HCT116 (cell line): ENCODE measurements at regions not wholly inside any gene's neighbourhood (a gene's known extent, or its start where the extent isn't known, plus 50 kb on each side); places are given as distances from the start of the nearest gene placed in this dataset.

Source experiments
- ATAC-seq: fragments of 200-7000 bp; cut with Tn5 transposase; 2 replicates; pipeline ENCODE4 v1.9.1; 2020; ENCODE audit warnings: mild to moderate bottlenecking, moderate library complexity
- BruUV-seq: library from RNA; stranded (reverse); fragments of 400-500 nt; replicated peaks from 2 replicates; lab custom pipeline; 2021; lab: Mats Ljungman, UMichigan
- CTCF ChIA-PET: fragments of 300-600 bp; sonication (Branson Sonifier 250); formaldehyde crosslinking; loops from one replicate; lab custom pipeline; 2021; ENCODE audit warnings: antibody characterized with exemption; lab: Charles Lee
- POLR2A ChIA-PET: fragments of 300-600, 350-600 bp; sonication (Branson Sonifier 250); formaldehyde crosslinking; loops from one replicate; lab custom pipeline; 2021; ENCODE audit warnings: antibody characterized with exemption; lab: Charles Lee
- RAD21 ChIA-PET, 2 experiments: fragments of 300-600 bp; sonication (Branson Sonifier 250); formaldehyde crosslinking; loops; one replicate each; lab custom pipeline; 2023; ENCODE audit warnings: low total read pairs in 2 of 2; ENCODE audit not compliant: uncharacterized antibody in 2 of 2, unreplicated experiment in 2 of 2, low non-redundant PET in 1 of 2; lab: Charles Lee
- DNase-seq: peaks from one replicate; pipeline ENCODE4 v3.0.0-alpha.2; 2010; ENCODE audit warnings: low read depth, low spot score
- H2AFZ ChIP-seq: fragments of 200-600 bp; shearing (Covaris generic), sonication (generic); 2 replicates; pipeline ENCODE4 v1.6.1; 2017; ENCODE audit warnings: low read depth, mixed run types, mixed read lengths, antibody characterized with exemption, low read length; ENCODE audit not compliant: poor library complexity, severe bottlenecking
- H3K27ac ChIP-seq: 2 replicates; pipeline ENCODE4 v1.5.1; 2012; ENCODE audit warnings: low read depth, low read length
- H3K27me3 ChIP-seq: fragments of 200-600 bp; sonication (generic); 2 replicates; pipeline ENCODE4 v1.6.1; 2016; ENCODE audit warnings: mixed run types, low read length, mixed read lengths; ENCODE audit not compliant: insufficient read depth
- H3K36me3 ChIP-seq, 2 experiments: fragments of 200-500 bp in 1 of 2; fragments of 200-600 bp in 1 of 2; sonication (Bioruptor generic) in 1 of 2; sonication (generic) in 1 of 2; 2 replicates each; pipeline versions ENCODE4 v1.5.1 to v1.6.1; 2014 to 2016; ENCODE audit warnings: low read length in 2 of 2, inconsistent platforms in 1 of 2, mixed read lengths in 1 of 2, mixed run types in 1 of 2; ENCODE audit not compliant: insufficient read depth in 2 of 2, control insufficient read depth in 1 of 2
- H3K4me1 ChIP-seq, 2 experiments: fragments of 200-600 bp in 1 of 2; sonication (generic) in 1 of 2; 2 replicates each; pipeline versions ENCODE4 v1.5.1 to v1.6.1; 2012 to 2017; ENCODE audit warnings: low read length in 2 of 2, inconsistent platforms in 1 of 2, mild to moderate bottlenecking in 1 of 2, mixed read lengths in 1 of 2, mixed run types in 1 of 2, moderate library complexity in 1 of 2; ENCODE audit not compliant: insufficient read depth in 2 of 2, control insufficient read depth in 1 of 2
- H3K4me2 ChIP-seq: fragments of 200-600 bp; sonication (generic); 2 replicates; pipeline ENCODE4 v1.6.1; 2017; ENCODE audit warnings: mixed run types, low read length, mixed read lengths
- H3K4me3 ChIP-seq, 2 experiments: fragments of 200-600 bp in 1 of 2; sonication (generic) in 1 of 2; replicated peaks in 1 of 2; 2 replicates each; pipeline ENCODE4 v1.5.1; 2011 to 2016; ENCODE audit warnings: low read length in 2 of 2, control low read depth in 1 of 2, low read depth in 1 of 2, mild to moderate bottlenecking in 1 of 2, mixed read lengths in 1 of 2, mixed run types in 1 of 2
- H3K79me2 ChIP-seq: fragments of 200-600 bp; sonication (generic); 2 replicates; pipeline ENCODE4 v1.6.1; 2017; ENCODE audit warnings: mild to moderate bottlenecking, mixed run types, low read length, moderate library complexity, mixed read lengths; ENCODE audit not compliant: insufficient read depth
- H3K9ac ChIP-seq: fragments of 200-600 bp; sonication (generic); 2 replicates; pipeline ENCODE4 v1.6.1; 2016; ENCODE audit warnings: low read length, mixed read lengths
- H3K9me2 ChIP-seq: fragments of 200-600 bp; sonication (generic), shearing (Covaris generic); 2 replicates; pipeline ENCODE4 v1.6.1; 2017; ENCODE audit warnings: mixed run types, mild to moderate bottlenecking, moderate library complexity; ENCODE audit not compliant: insufficient read depth
- H3K9me3 ChIP-seq, 2 experiments: fragments of 200-500 bp in 1 of 2; fragments of 200-600 bp in 1 of 2; sonication (Bioruptor generic) in 1 of 2; sonication (generic) in 1 of 2; 2 replicates each; pipeline ENCODE4 v1.6.1; 2014 to 2017; ENCODE audit warnings: low read length in 2 of 2, mixed read lengths in 2 of 2, inconsistent platforms in 1 of 2, low read depth in 1 of 2, mild to moderate bottlenecking in 1 of 2, mixed run types in 1 of 2, moderate library complexity in 1 of 2; ENCODE audit not compliant: control insufficient read depth in 1 of 2, insufficient read depth in 1 of 2
- H4K20me1 ChIP-seq: fragments of 200-600 bp; sonication (generic), shearing (Covaris generic); 2 replicates; pipeline ENCODE4 v1.6.1; 2017; ENCODE audit warnings: mixed run types, mild to moderate bottlenecking, moderate library complexity; ENCODE audit not compliant: insufficient read depth
- CBX3 ChIP-seq: IDR thresholded peaks from 2 replicates; pipeline ENCODE4 v1.6.1; 2012; ENCODE audit warnings: low read depth
- CEBPB ChIP-seq: IDR thresholded peaks from 2 replicates; pipeline ENCODE4 v1.6.1; 2012; ENCODE audit warnings: low read depth
- EGR1 ChIP-seq: IDR thresholded peaks from 2 replicates; pipeline ENCODE4 v1.6.1; 2012; ENCODE audit warnings: low read depth
- EZH2phosphoT487 ChIP-seq: fragments of 200-600 bp; IDR thresholded peaks from 2 replicates; pipeline ENCODE4 v1.6.1; 2018; ENCODE audit warnings: antibody characterized with exemption, borderline replicate concordance
- POLR2A ChIP-seq: IDR thresholded peaks from 2 replicates; pipeline ENCODE4 v1.7.0; 2011; ENCODE audit warnings: borderline replicate concordance; ENCODE audit not compliant: insufficient read depth, insufficient read length; ENCODE audit errors: extremely low read depth
- RAD21 ChIP-seq: IDR thresholded peaks from 2 replicates; pipeline ENCODE4 v1.6.1; 2012; ENCODE audit warnings: low read depth, mild to moderate bottlenecking
- SP1 ChIP-seq: IDR thresholded peaks from 2 replicates; pipeline ENCODE4 v1.6.1; 2012; ENCODE audit warnings: low read depth
- SRF ChIP-seq: IDR thresholded peaks from 2 replicates; pipeline ENCODE4 v1.6.1; 2012; ENCODE audit warnings: low read depth
- TCF7L2 ChIP-seq: IDR thresholded peaks from 2 replicates; pipeline ENCODE4 v1.7.0; 2011; ENCODE audit warnings: borderline replicate concordance, inconsistent platforms; ENCODE audit not compliant: insufficient read depth, insufficient read length; ENCODE audit errors: extremely low read depth
- ZFX ChIP-seq: fragments of 450-650 bp; IDR thresholded peaks from 2 replicates; pipeline ENCODE4 v1.6.1; 2017
- intact Hi-C: fragments of 100-400 bp; cut with micrococcal nuclease; formaldehyde crosslinking; loops from 2 replicates; pipeline ENCODE4 v1.10.0; 2022
- TF ChIP-seq, protein P1 (sequence below): IDR thresholded peaks from 2 replicates; pipeline ENCODE4 v1.6.1; 2011; ENCODE audit warnings: mild to moderate bottlenecking, low read length, moderate library complexity; ENCODE audit not compliant: insufficient replicate concordance; ENCODE audit errors: extremely low read depth
- TF ChIP-seq, protein P2 (sequence below): IDR thresholded peaks from 2 replicates; pipeline ENCODE4 v1.6.1; 2012; ENCODE audit warnings: low read depth
- TF ChIP-seq, protein P3 (sequence below): IDR thresholded peaks from 2 replicates; pipeline ENCODE4 v1.6.1; 2012

DNA sequence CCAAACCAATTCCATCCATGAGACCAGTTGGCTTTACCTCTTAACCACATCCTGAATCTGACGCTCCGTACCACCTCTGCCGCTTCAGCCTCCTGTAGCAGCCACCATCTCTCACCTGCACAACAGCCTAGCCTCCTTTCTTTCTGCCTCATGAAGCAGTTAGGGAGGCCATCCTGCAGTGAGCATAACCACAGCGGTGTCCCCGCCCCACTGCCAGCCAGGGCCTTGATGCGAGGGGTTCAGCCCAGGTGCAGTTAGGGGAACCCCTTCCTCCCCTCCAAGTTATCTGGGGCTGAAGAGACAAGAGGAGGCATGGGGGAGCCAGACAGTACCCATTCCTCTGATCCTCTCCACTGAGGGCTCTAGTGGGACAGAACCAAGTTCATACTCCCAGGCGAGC is 167.0 kb downstream of the C5orf15 start:
- no peak for ATAC-seq
- TF ChIP-seq CEBPB (no peak), ZFX (no peak), SP1 (no peak), EGR1 (no peak), CBX3 (no peak), TCF7L2 (no peak), SRF (no peak), RAD21 (no peak), EZH2phosphoT487 (no peak), POLR2A (no peak)
- TF ChIP-seq, protein P1, sequence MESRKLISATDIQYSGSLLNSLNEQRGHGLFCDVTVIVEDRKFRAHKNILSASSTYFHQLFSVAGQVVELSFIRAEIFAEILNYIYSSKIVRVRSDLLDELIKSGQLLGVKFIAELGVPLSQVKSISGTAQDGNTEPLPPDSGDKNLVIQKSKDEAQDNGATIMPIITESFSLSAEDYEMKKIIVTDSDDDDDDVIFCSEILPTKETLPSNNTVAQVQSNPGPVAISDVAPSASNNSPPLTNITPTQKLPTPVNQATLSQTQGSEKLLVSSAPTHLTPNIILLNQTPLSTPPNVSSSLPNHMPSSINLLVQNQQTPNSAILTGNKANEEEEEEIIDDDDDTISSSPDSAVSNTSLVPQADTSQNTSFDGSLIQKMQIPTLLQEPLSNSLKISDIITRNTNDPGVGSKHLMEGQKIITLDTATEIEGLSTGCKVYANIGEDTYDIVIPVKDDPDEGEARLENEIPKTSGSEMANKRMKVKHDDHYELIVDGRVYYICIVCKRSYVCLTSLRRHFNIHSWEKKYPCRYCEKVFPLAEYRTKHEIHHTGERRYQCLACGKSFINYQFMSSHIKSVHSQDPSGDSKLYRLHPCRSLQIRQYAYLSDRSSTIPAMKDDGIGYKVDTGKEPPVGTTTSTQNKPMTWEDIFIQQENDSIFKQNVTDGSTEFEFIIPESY, result no peak
- TF ChIP-seq, protein P2, sequence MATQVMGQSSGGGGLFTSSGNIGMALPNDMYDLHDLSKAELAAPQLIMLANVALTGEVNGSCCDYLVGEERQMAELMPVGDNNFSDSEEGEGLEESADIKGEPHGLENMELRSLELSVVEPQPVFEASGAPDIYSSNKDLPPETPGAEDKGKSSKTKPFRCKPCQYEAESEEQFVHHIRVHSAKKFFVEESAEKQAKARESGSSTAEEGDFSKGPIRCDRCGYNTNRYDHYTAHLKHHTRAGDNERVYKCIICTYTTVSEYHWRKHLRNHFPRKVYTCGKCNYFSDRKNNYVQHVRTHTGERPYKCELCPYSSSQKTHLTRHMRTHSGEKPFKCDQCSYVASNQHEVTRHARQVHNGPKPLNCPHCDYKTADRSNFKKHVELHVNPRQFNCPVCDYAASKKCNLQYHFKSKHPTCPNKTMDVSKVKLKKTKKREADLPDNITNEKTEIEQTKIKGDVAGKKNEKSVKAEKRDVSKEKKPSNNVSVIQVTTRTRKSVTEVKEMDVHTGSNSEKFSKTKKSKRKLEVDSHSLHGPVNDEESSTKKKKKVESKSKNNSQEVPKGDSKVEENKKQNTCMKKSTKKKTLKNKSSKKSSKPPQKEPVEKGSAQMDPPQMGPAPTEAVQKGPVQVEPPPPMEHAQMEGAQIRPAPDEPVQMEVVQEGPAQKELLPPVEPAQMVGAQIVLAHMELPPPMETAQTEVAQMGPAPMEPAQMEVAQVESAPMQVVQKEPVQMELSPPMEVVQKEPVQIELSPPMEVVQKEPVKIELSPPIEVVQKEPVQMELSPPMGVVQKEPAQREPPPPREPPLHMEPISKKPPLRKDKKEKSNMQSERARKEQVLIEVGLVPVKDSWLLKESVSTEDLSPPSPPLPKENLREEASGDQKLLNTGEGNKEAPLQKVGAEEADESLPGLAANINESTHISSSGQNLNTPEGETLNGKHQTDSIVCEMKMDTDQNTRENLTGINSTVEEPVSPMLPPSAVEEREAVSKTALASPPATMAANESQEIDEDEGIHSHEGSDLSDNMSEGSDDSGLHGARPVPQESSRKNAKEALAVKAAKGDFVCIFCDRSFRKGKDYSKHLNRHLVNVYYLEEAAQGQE, result no peak
- TF ChIP-seq, protein P3, sequence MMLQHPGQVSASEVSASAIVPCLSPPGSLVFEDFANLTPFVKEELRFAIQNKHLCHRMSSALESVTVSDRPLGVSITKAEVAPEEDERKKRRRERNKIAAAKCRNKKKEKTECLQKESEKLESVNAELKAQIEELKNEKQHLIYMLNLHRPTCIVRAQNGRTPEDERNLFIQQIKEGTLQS, result no peak
- no peak overlapping the region for H3K4me2 ChIP-seq
- ChIA-PET RAD21 (no interaction called here), CTCF (no interaction called here), POLR2A (no interaction called here)
- intact Hi-C loops, result no loop called here
- no peaks in the 10 kb centered on the region for H3K9me3 ChIP-seq
- no peak overlapping the region for H3K9ac ChIP-seq
- BruUV-seq, result no TSS peak
- no peaks in the 10 kb centered on the region for H3K79me2 ChIP-seq
- H3K36me3 ChIP-seq, result no peaks in the 10 kb centered on the region
- no peaks in the 10 kb centered on the region for H4K20me1 ChIP-seq
- H2AFZ ChIP-seq, result no peak overlapping the region
- peaks cover 15% of the 10 kb centered on the region for H3K27me3 ChIP-seq
- no peaks in the 10 kb centered on the region for H3K4me1 ChIP-seq
- H3K4me3 ChIP-seq, result no peak overlapping the region
- no peak for DNase-seq
- no peak overlapping the region for H3K27ac ChIP-seq
- no peaks in the 10 kb centered on the region for H3K9me2 ChIP-seq
